GM12865 (cell line): ENCODE measurements at regions not wholly inside any gene's neighbourhood (a gene's known extent, or its start where the extent isn't known, plus 50 kb on each side); places are given as distances from the start of the nearest gene placed in this dataset.

Experiments
- DNase-seq: peaks from one replicate; pipeline ENCODE4 v3.0.0; 2010; ENCODE audit warnings: low read depth
- H3K4me3 ChIP-seq: 2 replicates; pipeline ENCODE4 v1.5.1; 2011; ENCODE audit warnings: mild to moderate bottlenecking, low read depth, low read length, control low read depth
- TF ChIP-seq, protein P1 (sequence below): IDR thresholded peaks from 2 replicates; pipeline ENCODE4 v1.5.1; 2011; ENCODE audit warnings: low read length, control low read depth, low read depth, inconsistent platforms; ENCODE audit not compliant: insufficient read depth; ENCODE audit errors: missing control alignments

DNA sequence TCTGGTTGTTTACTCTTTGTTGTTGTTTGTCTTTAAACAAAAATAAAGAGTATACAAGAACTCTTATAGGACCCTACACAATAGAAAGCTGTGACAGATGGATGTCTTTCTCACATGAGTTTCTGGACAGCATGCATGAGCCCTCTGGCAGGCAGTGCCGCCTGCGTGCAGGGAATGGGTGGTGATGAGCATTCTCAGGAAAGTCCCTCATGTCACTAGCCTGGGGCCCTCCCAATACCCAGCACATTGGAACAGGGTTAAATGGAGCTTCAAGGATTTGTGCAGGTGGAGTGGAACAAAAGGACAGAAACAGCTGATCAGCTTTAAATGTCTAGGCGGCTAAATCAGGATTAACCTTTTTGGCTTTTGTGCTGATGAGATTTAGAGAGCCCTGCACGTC lies 181.0 kb upstream of the CD180 start:
- no peak overlapping the region for H3K4me3 ChIP-seq
- TF ChIP-seq, protein P1, sequence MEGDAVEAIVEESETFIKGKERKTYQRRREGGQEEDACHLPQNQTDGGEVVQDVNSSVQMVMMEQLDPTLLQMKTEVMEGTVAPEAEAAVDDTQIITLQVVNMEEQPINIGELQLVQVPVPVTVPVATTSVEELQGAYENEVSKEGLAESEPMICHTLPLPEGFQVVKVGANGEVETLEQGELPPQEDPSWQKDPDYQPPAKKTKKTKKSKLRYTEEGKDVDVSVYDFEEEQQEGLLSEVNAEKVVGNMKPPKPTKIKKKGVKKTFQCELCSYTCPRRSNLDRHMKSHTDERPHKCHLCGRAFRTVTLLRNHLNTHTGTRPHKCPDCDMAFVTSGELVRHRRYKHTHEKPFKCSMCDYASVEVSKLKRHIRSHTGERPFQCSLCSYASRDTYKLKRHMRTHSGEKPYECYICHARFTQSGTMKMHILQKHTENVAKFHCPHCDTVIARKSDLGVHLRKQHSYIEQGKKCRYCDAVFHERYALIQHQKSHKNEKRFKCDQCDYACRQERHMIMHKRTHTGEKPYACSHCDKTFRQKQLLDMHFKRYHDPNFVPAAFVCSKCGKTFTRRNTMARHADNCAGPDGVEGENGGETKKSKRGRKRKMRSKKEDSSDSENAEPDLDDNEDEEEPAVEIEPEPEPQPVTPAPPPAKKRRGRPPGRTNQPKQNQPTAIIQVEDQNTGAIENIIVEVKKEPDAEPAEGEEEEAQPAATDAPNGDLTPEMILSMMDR, result no peak
- DNase-seq, result no peak

DNA sequence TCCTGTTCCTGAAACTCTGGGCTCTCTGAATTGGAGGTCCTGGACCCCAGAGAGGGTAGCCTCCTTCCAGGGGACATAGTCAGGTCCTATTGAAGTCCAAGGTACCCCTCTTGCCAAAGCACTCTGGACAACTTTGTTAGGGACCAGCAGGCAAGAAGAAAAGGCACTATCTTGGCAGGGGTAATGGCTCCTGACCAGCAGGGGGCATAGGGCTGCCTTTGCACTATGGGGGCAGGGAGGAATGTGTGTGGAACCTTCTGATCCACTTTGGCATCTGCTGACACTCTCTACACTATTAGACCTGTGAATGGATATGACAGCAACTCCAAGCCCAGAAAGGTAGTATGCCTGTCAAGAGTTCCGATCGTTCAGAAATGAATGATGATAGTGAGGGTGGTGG lies 179.0 kb upstream of the CD180 start:
- H3K4me3 ChIP-seq, result no peak overlapping the region
- TF ChIP-seq, protein P1, result peak; percentile 25
- peak; percentile 19 for DNase-seq

DNA sequence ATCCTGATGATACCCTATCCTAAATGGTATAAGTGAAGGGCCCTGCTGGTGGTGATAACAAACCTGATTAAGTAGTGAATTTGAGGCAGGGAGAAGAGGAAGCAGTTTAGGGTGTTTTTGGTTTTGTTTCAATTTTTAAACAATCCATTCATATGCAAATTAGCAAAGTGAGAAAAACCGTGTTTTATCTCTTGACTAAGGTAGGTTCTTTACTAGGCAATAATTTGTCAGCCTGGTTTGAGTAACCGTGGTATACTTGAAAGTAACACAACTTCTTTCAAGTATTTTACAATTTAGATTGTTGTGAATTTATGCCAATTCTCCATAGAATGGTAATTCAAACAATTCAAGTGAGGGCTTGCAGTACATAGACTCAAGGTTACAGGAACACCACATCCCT lies 177.8 kb upstream of the CD180 start:
- TF ChIP-seq, protein P1, result no peak
- H3K4me3 ChIP-seq, result no peak overlapping the region
- no peak for DNase-seq

DNA sequence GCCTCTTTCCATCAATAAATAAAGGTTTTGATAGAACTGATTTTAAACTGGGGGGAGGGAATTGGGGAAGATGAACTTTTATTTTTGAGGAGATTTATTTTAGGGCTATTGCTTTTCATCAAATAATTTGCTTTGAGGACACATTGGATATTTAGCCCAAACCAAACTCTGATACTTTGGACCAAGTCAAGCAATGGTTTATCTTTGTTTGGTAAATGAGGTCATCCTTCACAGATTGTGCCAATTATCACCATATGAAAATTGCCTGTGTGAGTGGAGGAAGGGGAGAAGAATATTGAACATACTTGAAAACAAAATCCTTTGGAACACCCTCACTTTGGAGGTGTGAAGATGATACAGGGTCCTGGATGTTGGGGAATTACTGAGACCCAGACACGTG lies 176.9 kb upstream of the CD180 start:
- TF ChIP-seq, protein P1, result no peak
- H3K4me3 ChIP-seq, result no peak overlapping the region
- DNase-seq, result no peak

DNA sequence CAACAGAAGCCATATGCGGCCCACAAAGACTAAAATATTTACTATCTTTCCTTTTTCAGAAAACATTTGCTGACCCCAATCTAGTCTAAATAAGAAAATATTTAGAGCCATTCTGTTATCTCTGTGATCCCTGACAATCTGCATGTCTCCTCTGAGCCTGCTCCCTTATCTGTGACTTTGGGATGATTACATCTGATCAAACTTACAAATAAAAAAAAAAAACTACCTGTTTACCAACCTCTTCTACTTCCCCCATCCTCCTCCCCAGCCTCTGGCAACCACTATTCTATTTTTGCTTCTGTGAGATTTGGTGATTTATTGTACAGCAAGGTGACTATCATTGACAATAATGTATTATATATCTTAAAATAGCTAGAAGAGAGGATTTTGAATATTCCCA lies 176.3 kb upstream of the CD180 start:
- no peak overlapping the region for H3K4me3 ChIP-seq
- no peak for DNase-seq
- TF ChIP-seq, protein P1, result no peak

DNA sequence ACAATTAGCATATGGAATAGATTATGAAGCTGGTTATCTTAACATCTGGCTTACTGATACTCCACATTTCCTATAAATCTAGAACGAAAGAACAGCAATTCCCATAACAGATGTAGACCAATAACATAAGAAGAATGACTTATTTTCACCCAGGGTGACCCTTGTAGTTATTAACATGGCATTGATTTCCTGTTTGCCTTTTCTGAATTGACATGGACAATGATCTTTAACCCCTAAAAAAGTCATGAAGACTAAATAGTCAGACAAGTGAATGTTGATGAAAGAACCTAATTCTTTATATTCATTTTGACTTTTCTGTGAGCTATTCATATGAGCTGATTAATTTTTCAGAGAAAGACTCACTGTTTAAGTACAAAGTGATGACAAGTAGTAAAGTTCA lies 175.3 kb upstream of the CD180 start:
- H3K4me3 ChIP-seq, result no peak overlapping the region
- DNase-seq, result no peak
- TF ChIP-seq, protein P1, result no peak

DNA sequence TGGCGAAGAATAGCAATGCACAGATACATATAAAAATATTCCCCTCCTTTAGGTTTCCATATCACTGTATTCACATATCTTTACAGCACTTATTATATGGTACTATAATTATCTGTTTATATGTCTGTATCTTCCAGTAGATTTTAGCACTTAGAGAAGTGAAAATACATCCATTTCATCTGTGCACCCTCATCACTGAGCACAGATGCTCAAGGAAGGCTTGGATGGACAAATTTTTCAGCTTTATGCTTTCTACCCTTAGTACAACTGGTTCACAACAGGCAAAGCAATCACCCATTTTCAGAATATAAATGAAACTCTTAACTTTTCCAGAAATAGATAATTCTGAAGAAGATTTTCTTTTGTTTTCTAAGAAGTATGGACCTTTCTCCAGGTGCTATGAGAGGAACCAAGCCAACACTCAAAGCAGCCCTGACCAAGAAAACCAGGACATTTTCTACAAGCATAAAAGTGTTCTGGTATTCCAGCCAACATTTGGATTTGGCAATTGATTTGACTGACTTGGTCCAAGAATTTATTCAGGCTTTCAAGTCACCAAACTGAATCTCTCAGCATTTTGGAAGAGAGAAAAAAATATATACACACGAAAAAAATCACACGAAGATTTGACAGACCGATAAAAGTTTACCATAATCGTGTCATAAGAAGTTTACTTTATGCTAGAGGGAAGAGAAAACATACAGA lies 170.2 kb upstream of the CD180 start:
- DNase-seq, result no peak
- TF ChIP-seq, protein P1, result no peak
- no peak overlapping the region for H3K4me3 ChIP-seq
